PC-9 (cell line): ENCODE measurements at regions not wholly inside any gene's neighbourhood (a gene's known extent, or its start where the extent isn't known, plus 50 kb on each side); places are given as distances from the start of the nearest gene placed in this dataset.

Source experiments
- CTCF ChIP-seq: fragments of 200-600 bp; sonication (generic); conservative IDR thresholded peaks from 2 replicates; pipeline ENCODE4 v1.6.1; 2017; ENCODE audit warnings: mixed run types, antibody characterized with exemption, mild to moderate bottlenecking, moderate library complexity
- EZH2 ChIP-seq: fragments of 200-600 bp; sonication (generic); IDR thresholded peaks from 2 replicates; pipeline ENCODE4 v1.8.0; 2017; ENCODE audit warnings: antibody characterized with exemption, low read depth

GRCh38 chr2:139159177-139159576 is 379.0 kb upstream of the NXPH2 start:
- TF ChIP-seq CTCF (no peak), EZH2 (no peak)
